Caco-2 (cell line): ENCODE measurements at regions not wholly inside any gene's neighbourhood (a gene's known extent, or its start where the extent isn't known, plus 50 kb on each side); places are given as distances from the start of the nearest gene placed in this dataset.
A peak's percentile ranks its signal among the peaks of the same experiment; 100 is the strongest.

Source experiments
- BruUV-seq: library from RNA; stranded (reverse); fragments of 400-500 nt; replicated peaks from 2 replicates; lab custom pipeline; 2021; lab: Mats Ljungman, UMichigan
- CTCF ChIA-PET: fragments of 300-600 bp; sonication (Branson Sonifier 250); formaldehyde crosslinking; loops from one replicate; lab custom pipeline; 2022; ENCODE audit warnings: antibody characterized with exemption; lab: Charles Lee
- POLR2A ChIA-PET: fragments of 300-600 bp; sonication (Branson Sonifier 250); formaldehyde crosslinking; loops from one replicate; lab custom pipeline; 2022; ENCODE audit warnings: antibody characterized with exemption; lab: Charles Lee
- DNase-seq, 2 experiments: peaks; one replicate each; pipeline versions ENCODE4 v3.0.0 to v3.0.0-alpha.2; 2020 to 2022
- H3K27me3 ChIP-seq: replicated peaks from 2 replicates; pipeline ENCODE4 v1.6.0; 2011; ENCODE audit warnings: low read length; ENCODE audit not compliant: control insufficient read depth, insufficient read depth
- H3K36me3 ChIP-seq: 2 replicates; pipeline ENCODE4 v1.5.1; 2011; ENCODE audit warnings: low read length; ENCODE audit not compliant: control insufficient read depth, insufficient read depth
- H3K4me1 ChIP-seq: fragments of 250-450 bp; sonication (Bioruptor Pico); 2 replicates; pipeline ENCODE4 v1.5.1; 2020; ENCODE audit warnings: mild to moderate bottlenecking
- H3K4me3 ChIP-seq: 2 replicates; pipeline ENCODE4 v1.5.1; 2011; ENCODE audit warnings: low read depth, mild to moderate bottlenecking, control low read depth, low read length
- H3K9me3 ChIP-seq: fragments of 250-450 bp; sonication (Bioruptor Pico); 2 replicates; pipeline ENCODE4 v1.5.1; 2020; ENCODE audit warnings: mild to moderate bottlenecking, moderate library complexity
- H3K27ac Mint-ChIP-seq: one replicate; pipeline ENCODE4 v1.8.0; 2022; ENCODE audit warnings: mixed read lengths; ENCODE audit not compliant: unreplicated experiment
- H3K27me3 Mint-ChIP-seq: one replicate; pipeline ENCODE4 v1.8.0; 2022; ENCODE audit warnings: mixed read lengths; ENCODE audit not compliant: insufficient read depth, unreplicated experiment
- H3K36me3 Mint-ChIP-seq: one replicate; pipeline ENCODE4 v1.8.0; 2022; ENCODE audit warnings: mild to moderate bottlenecking, mixed read lengths; ENCODE audit not compliant: insufficient read depth, unreplicated experiment
- H3K4me1 Mint-ChIP-seq: one replicate; pipeline ENCODE4 v1.8.0; 2022; ENCODE audit warnings: low read depth, mixed read lengths; ENCODE audit not compliant: unreplicated experiment
- H3K4me3 Mint-ChIP-seq: one replicate; pipeline ENCODE4 v1.8.0; 2022; ENCODE audit warnings: mild to moderate bottlenecking, moderate library complexity, mixed read lengths; ENCODE audit not compliant: unreplicated experiment
- H3K9me3 Mint-ChIP-seq: one replicate; pipeline ENCODE4 v1.8.0; 2022; ENCODE audit warnings: mixed read lengths; ENCODE audit not compliant: unreplicated experiment
- CTCF ChIP-seq, 2 experiments: fragments of 200-600 bp in 1 of 2; IDR thresholded peaks; 1 replicate in 1 of 2; 2 replicates in 1 of 2; pipeline versions ENCODE4 v1.5.1 to v1.8.0; 2011 to 2022; ENCODE audit warnings: antibody characterized with exemption in 1 of 2, control low read depth in 1 of 2, inconsistent platforms in 1 of 2, low read depth in 1 of 2, low read length in 1 of 2, mild to moderate bottlenecking in 1 of 2, moderate library complexity in 1 of 2; ENCODE audit not compliant: insufficient read depth in 1 of 2, severe bottlenecking in 1 of 2, unreplicated experiment in 1 of 2
- intact Hi-C: fragments of 100-400 bp; cut with micrococcal nuclease; formaldehyde crosslinking; loops from one replicate; pipeline ENCODE4 v1.10.0; 2022; ENCODE audit not compliant: unreplicated experiment

DNA sequence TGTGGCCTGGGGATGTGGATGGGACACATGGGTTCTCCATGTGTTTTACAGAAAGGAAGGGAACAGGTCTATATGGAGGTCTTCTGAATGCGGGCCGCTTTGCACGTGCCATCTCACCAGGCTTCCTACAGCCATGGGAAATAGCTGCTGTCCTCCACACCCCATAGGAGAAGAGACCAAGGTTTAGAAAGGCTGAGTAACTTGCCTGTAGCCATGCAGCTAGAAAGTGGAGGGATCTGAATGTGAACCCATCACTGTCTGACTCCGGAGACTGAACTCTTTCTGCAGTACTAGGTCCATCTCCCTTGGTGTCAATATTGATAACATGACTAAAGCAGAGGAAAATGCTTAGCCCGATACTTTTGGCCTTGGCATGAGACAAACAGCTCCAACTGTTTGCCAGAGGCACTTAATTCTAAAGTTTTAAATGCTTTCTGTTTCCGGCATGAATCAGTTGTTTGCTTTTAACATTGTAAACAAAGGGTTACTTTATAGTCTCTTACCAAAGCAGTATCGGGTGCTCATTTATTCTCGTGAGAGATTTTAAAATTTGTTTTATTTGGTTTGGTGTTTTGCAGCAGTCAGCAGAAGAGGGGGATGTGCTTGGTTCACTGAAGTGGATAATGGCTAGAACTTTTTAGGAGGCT, 64.8 kb upstream of the LOXL4 start:
- H3K27ac Mint-ChIP-seq = no peak overlapping the region
- ChIA-PET CTCF (no interaction called here), POLR2A (no interaction called here)
- Histone ChIP-seq H3K36me3 (no peaks in the 10 kb centered on the region), H3K27me3 (no peaks in the 10 kb centered on the region; the same call in 1 of the 2 replicates), H3K4me1 (no peaks in the 10 kb centered on the region), H3K9me3 (0 out of 2 replicates have a peak, but pooled peaks cover 4% of the 10 kb centered on the region), H3K4me3 (no peak overlapping the region)
- no peak overlapping the region for H3K4me3 Mint-ChIP-seq
- DNase-seq = no peak
- no peaks in the 10 kb centered on the region for H3K9me3 Mint-ChIP-seq
- TF ChIP-seq CTCF (IDR thresholded peaks at IDR 0.05; ENCODE audit: insufficient read depth in 1 of 2, low read depth in 1 of 2, low read length in 1 of 2, severe bottlenecking in 1 of 2, unreplicated experiment in 1 of 2) = no peak
- peaks cover 13% of the 10 kb centered on the region for H3K27me3 Mint-ChIP-seq
- BruUV-seq = no TSS peak
- no peaks in the 10 kb centered on the region for H3K4me1 Mint-ChIP-seq
- H3K36me3 Mint-ChIP-seq = no peaks in the 10 kb centered on the region
- intact Hi-C loops = no loop called here

DNA sequence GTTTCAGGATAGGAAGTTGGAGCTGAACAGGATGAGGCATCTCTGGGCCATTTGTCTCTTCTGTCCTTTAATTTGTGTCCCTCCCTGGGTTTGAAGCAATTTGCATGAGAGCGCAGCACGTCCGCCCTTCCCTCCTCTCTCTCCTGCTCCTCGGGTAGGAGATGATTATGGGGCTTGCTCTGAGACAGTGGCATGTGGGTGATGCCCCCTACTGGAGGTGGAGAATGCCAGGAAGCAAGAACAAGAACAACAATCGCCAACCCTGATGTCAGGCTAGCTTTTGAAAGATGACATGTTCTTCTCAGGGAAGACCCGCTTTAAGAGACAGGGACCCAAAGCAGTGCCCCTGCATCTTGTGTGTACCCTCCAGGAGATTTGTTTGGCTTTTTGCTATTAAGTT, 63.9 kb upstream of the LOXL4 start:
- no peak overlapping the region for H3K4me3 Mint-ChIP-seq
- TF ChIP-seq CTCF (IDR thresholded peaks at IDR 0.05; ENCODE audit: insufficient read depth in 1 of 2, low read depth in 1 of 2, low read length in 1 of 2, severe bottlenecking in 1 of 2, unreplicated experiment in 1 of 2) = peak in 1 of 2 experiments; percentile 19
- intact Hi-C loops = no loop called here
- POLR2A ChIA-PET = no interaction called here
- H3K36me3 ChIP-seq = no peaks in the 10 kb centered on the region
- 0 out of 2 replicates have a peak, but pooled peaks cover 4% of the 10 kb centered on the region for H3K9me3 ChIP-seq
- no peaks in the 10 kb centered on the region for H3K4me1 ChIP-seq
- H3K9me3 Mint-ChIP-seq = no peaks in the 10 kb centered on the region
- H3K27me3 ChIP-seq = no peaks in the 10 kb centered on the region; the same call in 1 of the 2 replicates
- H3K4me3 ChIP-seq = no peak overlapping the region
- H3K36me3 Mint-ChIP-seq = peaks cover 1% of the 10 kb centered on the region
- no peaks in the 10 kb centered on the region for H3K4me1 Mint-ChIP-seq
- no TSS peak for BruUV-seq
- peaks cover 18% of the 10 kb centered on the region for H3K27me3 Mint-ChIP-seq
- CTCF ChIA-PET = no interaction called here
- DNase-seq = no peak
- no peak overlapping the region for H3K27ac Mint-ChIP-seq

DNA sequence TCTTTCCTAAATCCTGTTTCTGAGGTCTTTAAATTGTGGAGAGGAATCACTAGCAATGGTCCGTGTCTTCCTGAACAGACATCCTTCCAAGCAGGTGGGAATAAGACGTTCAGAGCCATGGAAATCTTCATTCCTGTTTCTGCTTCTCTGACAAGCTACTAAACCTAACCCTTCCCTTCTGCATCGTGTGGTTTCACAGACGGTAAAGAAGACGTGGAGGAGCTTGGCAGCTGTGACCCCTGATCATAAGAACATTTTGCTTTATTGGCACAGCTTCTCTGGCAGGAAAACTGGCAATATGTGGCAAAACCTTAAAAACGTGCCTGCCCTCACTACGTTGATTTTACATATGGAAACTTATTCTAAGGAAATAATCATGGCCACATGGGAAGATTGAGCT, 63.0 kb upstream of the LOXL4 start:
- Mint-ChIP-seq H3K27ac (no peak overlapping the region), H3K4me1 (no peaks in the 10 kb centered on the region), H3K9me3 (no peaks in the 10 kb centered on the region), H3K27me3 (peaks cover 23% of the 10 kb centered on the region), H3K4me3 (no peak overlapping the region), H3K36me3 (peaks cover 4% of the 10 kb centered on the region)
- no peak for TF ChIP-seq CTCF (IDR thresholded peaks at IDR 0.05; ENCODE audit: insufficient read depth in 1 of 2, low read depth in 1 of 2, low read length in 1 of 2, severe bottlenecking in 1 of 2, unreplicated experiment in 1 of 2)
- DNase-seq = no peak
- H3K4me1 ChIP-seq = no peaks in the 10 kb centered on the region
- BruUV-seq = no TSS peak
- no peaks in the 10 kb centered on the region for H3K36me3 ChIP-seq
- ChIA-PET CTCF (no interaction called here), POLR2A (no interaction called here)
- H3K27me3 ChIP-seq = no peaks in the 10 kb centered on the region; the same call in 1 of the 2 replicates
- no peak overlapping the region for H3K4me3 ChIP-seq
- 0 out of 2 replicates have a peak, but pooled peaks cover 4% of the 10 kb centered on the region for H3K9me3 ChIP-seq
- intact Hi-C loops = no loop called here
